Daoy (cell line): ENCODE measurements at regions not wholly inside any gene's neighbourhood (a gene's known extent, or its start where the extent isn't known, plus 50 kb on each side); places are given as distances from the start of the nearest gene placed in this dataset.
A peak's percentile ranks its signal among the peaks of the same experiment; 100 is the strongest.

Source experiments
- DNase-seq: peaks from one replicate; pipeline ENCODE4 v3.0.0-alpha.2; 2015; ENCODE audit warnings: low read depth

- no peak for DNase-seq
Measured at GRCh38 chr5:66469684-66470083, 126.5 kb upstream of the MAST4 start.

GRCh38 chr5:66472010-66472409 is 124.2 kb upstream of the MAST4 start:
- DNase-seq, result no peak

- no peak for DNase-seq
Measured at GRCh38 chr5:66475731-66476130, 120.5 kb upstream of the MAST4 start.

GRCh38 chr5:66477596-66477995 is 118.6 kb upstream of the MAST4 start:
- DNase-seq, result no peak

GRCh38 chr5:66494437-66494836 is 101.8 kb upstream of the MAST4 start:
- DNase-seq, result no peak

GRCh38 chr5:66498791-66499207 is 97.4 kb upstream of the MAST4 start:
- peak; percentile 66 for DNase-seq

- no peak for DNase-seq
Measured at GRCh38 chr5:66503203-66503789, 92.9 kb upstream of the MAST4 start.

GRCh38 chr5:66507106-66507505 is 89.1 kb upstream of the MAST4 start:
- no peak for DNase-seq

GRCh38 chr5:66511491-66511890 is 84.7 kb upstream of the MAST4 start:
- DNase-seq, result peak; percentile 18

GRCh38 chr5:66513130-66513529 is 83.1 kb upstream of the MAST4 start:
- no peak for DNase-seq

- DNase-seq, result no peak
Measured at GRCh38 chr5:66515209-66515608, 81.0 kb upstream of the MAST4 start.

GRCh38 chr5:66516550-66516949 is 79.6 kb upstream of the MAST4 start:
- no peak for DNase-seq

GRCh38 chr5:66517351-66517750 is 78.8 kb upstream of the MAST4 start:
- DNase-seq, result no peak

GRCh38 chr5:66518052-66518451 is 78.1 kb upstream of the MAST4 start:
- DNase-seq, result no peak

- peak; percentile 10 for DNase-seq
Measured at GRCh38 chr5:66518753-66519152, 77.4 kb upstream of the MAST4 start.

- no peak for DNase-seq
Measured at GRCh38 chr5:66519626-66520025, 76.6 kb upstream of the MAST4 start.

GRCh38 chr5:66520854-66521253 is 75.3 kb upstream of the MAST4 start:
- DNase-seq, result no peak

GRCh38 chr5:66527478-66528035 is 68.6 kb upstream of the MAST4 start:
- no peak for DNase-seq

GRCh38 chr5:66529182-66529581 is 67.0 kb upstream of the MAST4 start:
- DNase-seq, result no peak

- DNase-seq, result no peak
Measured at GRCh38 chr5:66529704-66530103, 66.5 kb upstream of the MAST4 start.

GRCh38 chr5:66538126-66538525 is 58.1 kb upstream of the MAST4 start:
- no peak for DNase-seq

GRCh38 chr5:66538531-66538930 is 57.7 kb upstream of the MAST4 start:
- no peak for DNase-seq

- DNase-seq, result peak; percentile 36
Measured at GRCh38 chr5:66540078-66540477, 56.1 kb upstream of the MAST4 start.

GRCh38 chr5:66542711-66543110 is 53.5 kb upstream of the MAST4 start:
- no peak for DNase-seq
